BE2C (cell line): ENCODE measurements at regions not wholly inside any gene's neighbourhood (a gene's known extent, or its start where the extent isn't known, plus 50 kb on each side); places are given as distances from the start of the nearest gene placed in this dataset.

ENCODE experiments used
- DNase-seq: peaks from one replicate; pipeline ENCODE4 v3.0.0-alpha.2; 2020
- H3K27me3 ChIP-seq: fragments of 250-450 bp; sonication (Bioruptor Pico); 2 replicates; pipeline ENCODE4 v1.5.1; 2020; ENCODE audit warnings: mild to moderate bottlenecking
- H3K36me3 ChIP-seq: fragments of 250-450 bp; sonication (Bioruptor Pico); 2 replicates; pipeline ENCODE4 v1.5.1; 2020; ENCODE audit warnings: mild to moderate bottlenecking
- H3K4me1 ChIP-seq: fragments of 250-450 bp; sonication (Bioruptor Pico); 2 replicates; pipeline ENCODE4 v1.5.1; 2020
- H3K4me3 ChIP-seq: 2 replicates; pipeline ENCODE4 v1.5.1; 2011; ENCODE audit warnings: low read depth, low read length
- H3K9me3 ChIP-seq: fragments of 250-450 bp; sonication (Bioruptor Pico); 2 replicates; pipeline ENCODE4 v1.5.1; 2020
- TF ChIP-seq, protein P1 (sequence below): IDR thresholded peaks from 2 replicates; pipeline ENCODE4 v1.5.1; 2012; ENCODE audit warnings: mild to moderate bottlenecking, low read depth, low read length

DNA sequence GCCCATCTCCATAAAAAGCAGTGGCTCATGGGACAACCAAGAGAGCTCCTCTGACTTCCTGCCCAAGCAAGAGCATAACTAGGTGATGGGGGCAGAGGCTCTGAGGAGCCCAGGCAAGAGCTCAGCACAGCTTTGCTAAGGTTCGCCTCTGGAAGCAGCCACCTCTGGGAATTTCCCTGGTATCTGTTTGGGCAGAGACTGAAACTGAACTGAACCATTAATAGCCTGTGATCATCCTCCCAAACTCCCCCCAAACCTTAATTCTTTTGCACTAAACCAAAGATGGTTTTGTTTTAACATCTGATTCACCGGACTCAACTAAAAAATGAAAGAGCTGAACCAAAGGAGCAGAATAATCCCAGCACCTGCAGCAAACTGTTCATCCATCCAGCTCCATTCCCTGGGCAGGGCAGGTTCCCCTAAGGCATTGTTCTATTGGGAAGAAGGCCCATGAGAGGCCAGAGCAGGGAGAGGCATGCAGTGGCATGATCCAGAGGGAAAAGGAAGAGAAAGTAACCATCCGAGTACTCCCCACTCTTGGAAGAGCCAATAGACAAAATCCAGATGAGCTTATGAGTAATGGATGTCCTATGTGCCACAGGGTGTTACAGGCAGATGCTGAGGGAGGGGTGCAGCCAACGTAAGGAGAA lies 77.8 kb upstream of the KAZN start:
- TF ChIP-seq, protein P1, sequence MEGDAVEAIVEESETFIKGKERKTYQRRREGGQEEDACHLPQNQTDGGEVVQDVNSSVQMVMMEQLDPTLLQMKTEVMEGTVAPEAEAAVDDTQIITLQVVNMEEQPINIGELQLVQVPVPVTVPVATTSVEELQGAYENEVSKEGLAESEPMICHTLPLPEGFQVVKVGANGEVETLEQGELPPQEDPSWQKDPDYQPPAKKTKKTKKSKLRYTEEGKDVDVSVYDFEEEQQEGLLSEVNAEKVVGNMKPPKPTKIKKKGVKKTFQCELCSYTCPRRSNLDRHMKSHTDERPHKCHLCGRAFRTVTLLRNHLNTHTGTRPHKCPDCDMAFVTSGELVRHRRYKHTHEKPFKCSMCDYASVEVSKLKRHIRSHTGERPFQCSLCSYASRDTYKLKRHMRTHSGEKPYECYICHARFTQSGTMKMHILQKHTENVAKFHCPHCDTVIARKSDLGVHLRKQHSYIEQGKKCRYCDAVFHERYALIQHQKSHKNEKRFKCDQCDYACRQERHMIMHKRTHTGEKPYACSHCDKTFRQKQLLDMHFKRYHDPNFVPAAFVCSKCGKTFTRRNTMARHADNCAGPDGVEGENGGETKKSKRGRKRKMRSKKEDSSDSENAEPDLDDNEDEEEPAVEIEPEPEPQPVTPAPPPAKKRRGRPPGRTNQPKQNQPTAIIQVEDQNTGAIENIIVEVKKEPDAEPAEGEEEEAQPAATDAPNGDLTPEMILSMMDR: no peak
- Histone ChIP-seq H3K36me3 (no peaks in the 10 kb centered on the region), H3K4me3 (no peak overlapping the region), H3K27me3 (no peaks in the 10 kb centered on the region), H3K4me1 (no peaks in the 10 kb centered on the region), H3K9me3 (no peaks in the 10 kb centered on the region)
- DNase-seq: no peak

DNA sequence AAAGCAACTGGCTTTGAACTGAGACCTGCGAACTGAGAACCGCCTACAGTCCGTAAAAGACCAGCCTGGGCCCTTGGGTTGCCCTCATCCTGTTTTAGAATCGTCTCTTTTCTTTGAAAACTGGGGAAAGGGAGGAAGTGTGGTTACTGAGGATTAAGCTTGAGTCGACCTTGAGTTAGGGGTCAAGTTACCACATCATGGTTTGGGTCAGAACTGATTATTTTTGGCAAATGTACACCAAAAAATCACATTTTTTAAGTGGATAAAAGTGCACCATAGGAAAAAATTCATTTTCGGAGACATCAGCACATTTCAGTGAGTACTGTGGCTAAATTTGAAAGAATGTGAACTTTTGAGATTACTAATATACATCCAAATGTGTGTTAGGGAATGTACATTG lies 76.9 kb upstream of the KAZN start:
- no peak overlapping the region for H3K4me3 ChIP-seq
- no peaks in the 10 kb centered on the region for H3K9me3 ChIP-seq
- DNase-seq: no peak
- TF ChIP-seq, protein P1: no peak
- H3K4me1 ChIP-seq: no peaks in the 10 kb centered on the region
- no peaks in the 10 kb centered on the region for H3K27me3 ChIP-seq
- H3K36me3 ChIP-seq: no peaks in the 10 kb centered on the region

- Histone ChIP-seq H3K4me1 (no peaks in the 10 kb centered on the region), H3K9me3 (no peaks in the 10 kb centered on the region), H3K27me3 (no peaks in the 10 kb centered on the region), H3K4me3 (no peak overlapping the region), H3K36me3 (no peaks in the 10 kb centered on the region)
- DNase-seq: no peak
- TF ChIP-seq, protein P1: no peak
These were observed 76.2 kb upstream of the KAZN start for GRCh38 chr1:14522077-14522925.

- TF ChIP-seq, protein P1: no peak
- Histone ChIP-seq H3K36me3 (no peaks in the 10 kb centered on the region), H3K9me3 (no peaks in the 10 kb centered on the region), H3K4me1 (no peaks in the 10 kb centered on the region), H3K27me3 (no peaks in the 10 kb centered on the region), H3K4me3 (no peak overlapping the region)
- peak; percentile 49 for DNase-seq
These were observed 75.6 kb upstream of the KAZN start for GRCh38 chr1:14522926-14523241.

DNA sequence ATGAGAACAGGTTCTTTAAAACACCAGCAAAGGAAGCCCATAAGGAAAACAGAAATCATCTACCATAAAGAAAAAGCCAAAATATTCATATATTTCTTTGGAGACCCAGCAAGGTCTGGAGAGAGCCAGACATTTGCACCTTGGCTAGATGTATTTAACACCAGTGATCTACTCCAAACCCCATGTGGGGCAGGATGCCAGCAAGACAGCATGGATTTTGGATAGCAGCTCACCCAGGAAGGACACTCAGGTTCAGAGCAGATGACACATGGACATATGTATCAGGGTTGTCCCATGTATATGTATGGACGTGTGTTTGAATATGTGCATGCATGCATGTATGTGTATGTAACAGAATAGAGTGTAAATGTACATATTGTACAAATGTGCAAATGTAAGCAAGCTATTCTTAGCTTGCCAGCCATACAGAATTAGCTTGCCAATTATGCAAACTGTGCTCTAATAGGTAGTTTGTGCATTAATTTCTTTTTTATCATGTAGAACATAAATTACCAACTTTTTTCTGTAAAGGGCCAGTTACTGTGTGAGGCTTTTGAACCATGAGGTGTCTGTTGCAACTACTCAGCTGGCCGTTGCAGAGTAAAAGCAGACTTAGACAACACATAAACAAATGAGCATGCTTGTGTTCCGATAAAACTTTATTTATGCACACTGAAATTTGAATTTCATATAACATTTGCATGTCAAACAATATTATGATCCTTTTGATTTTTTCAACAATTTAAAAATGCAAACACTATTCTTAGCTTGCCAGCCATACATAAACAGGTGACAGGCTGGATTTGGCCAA lies 73.5 kb upstream of the KAZN start:
- no peaks in the 10 kb centered on the region for H3K36me3 ChIP-seq
- TF ChIP-seq, protein P1: no peak
- DNase-seq: no peak

More for the DNA sequence above, 73.5 kb upstream of the KAZN start:
- H3K9me3 ChIP-seq: no peaks in the 10 kb centered on the region
- no peaks in the 10 kb centered on the region for H3K4me1 ChIP-seq
- H3K4me3 ChIP-seq: no peak overlapping the region
- no peaks in the 10 kb centered on the region for H3K27me3 ChIP-seq
